Brain pericyte (primary cell): ENCODE measurements at regions not wholly inside any gene's neighbourhood (a gene's known extent, or its start where the extent isn't known, plus 50 kb on each side); places are given as distances from the start of the nearest gene placed in this dataset.

Experiments used
- DNase-seq: peaks from one replicate; pipeline ENCODE4 v3.0.0-alpha.2; 2012; ENCODE audit warnings: low read depth, low spot score

GRCh38 chr3:143207338-143207961 is 87.9 kb downstream of the CHST2 start:
- peak; percentile 25 for DNase-seq

- no peak for DNase-seq
Observed at GRCh38 chr3:143208976-143209714, 89.6 kb downstream of the CHST2 start.

GRCh38 chr3:143209715-143210059 is 90.1 kb downstream of the CHST2 start:
- no peak for DNase-seq

- DNase-seq: no peak
Observed at GRCh38 chr3:143210141-143210540, 90.6 kb downstream of the CHST2 start.

- DNase-seq: no peak
Observed at GRCh38 chr3:143215059-143215458, 95.5 kb downstream of the CHST2 start.
